NCI-H345 treated with DMSO at 0.1 percent for 48 hours (cell line): ENCODE measurements at regions not wholly inside any gene's neighbourhood (a gene's known extent, or its start where the extent isn't known, plus 50 kb on each side); places are given as distances from the start of the nearest gene placed in this dataset.
A peak's percentile ranks its signal among the peaks of the same experiment; 100 is the strongest.
"Not testable (repeated sequence)": the region's sequence is repeated elsewhere in the genome, so short reads cannot be mapped to it uniquely, and the experiment has no call there.

Experiments used
- DNase-seq: peaks from one replicate; lab custom pipeline; 2025; ENCODE audit not compliant: unreplicated experiment; lab: John Stamatoyannopoulos, UW

DNA sequence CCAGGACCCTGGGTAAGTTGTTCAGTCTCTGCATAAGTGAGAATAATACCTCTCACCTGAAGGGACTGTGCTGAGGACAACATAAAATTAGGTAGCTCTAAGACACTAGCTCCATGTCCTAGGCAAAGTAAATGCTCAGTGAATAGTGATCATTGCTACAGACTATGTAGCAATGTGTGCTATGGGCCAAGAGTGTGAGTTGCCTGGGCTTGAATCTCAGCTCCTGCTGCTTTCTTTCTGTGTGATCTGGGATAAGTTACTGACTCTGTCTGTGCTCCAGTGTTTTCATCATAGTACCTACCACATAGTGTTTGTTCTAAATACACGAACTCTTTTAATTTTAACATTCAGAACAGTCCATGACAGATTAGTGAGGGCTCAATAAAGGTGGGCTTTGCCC lies 81.1 kb upstream of the MFGE8 start:
- DNase-seq, result no peak

DNA sequence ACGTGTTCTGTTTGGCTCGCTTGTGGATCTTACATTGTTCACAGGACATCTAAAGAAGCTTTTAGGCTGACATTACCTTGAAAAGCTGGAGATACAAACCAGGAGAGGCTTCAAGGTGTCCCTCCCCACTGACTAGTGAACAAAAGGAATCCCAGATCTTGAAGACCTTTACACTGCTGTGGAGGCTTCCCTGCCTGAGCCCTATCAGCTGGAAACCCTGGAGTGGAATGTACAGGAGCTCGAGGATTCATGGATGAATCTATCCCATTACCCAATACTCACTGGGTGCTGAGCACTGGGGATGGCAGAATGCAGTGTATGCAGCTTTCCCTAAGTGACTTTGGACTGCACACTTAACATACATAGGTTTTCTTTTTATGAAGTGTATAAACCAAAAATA lies 82.3 kb upstream of the MFGE8 start:
- DNase-seq, result no peak

DNA sequence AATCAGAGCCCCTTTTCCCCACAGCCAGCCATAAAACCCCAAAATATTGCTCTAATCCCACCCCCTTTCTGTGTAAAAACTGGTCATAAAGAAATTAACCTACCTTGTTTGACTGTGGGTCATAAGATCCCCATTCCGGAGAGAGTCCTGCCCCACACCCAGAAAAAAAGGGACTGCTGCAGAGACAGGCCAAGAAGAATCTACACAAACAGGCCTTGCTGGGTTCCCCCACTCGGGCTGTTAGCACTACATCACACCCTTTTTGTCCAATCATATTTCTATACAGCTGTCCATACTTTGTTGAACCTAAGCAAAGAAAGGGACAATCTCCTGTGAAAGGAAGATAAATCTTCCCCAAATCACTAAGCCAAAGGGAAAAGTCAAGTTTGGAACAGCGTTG lies 84.4 kb upstream of the MFGE8 start:
- no peak for DNase-seq

DNA sequence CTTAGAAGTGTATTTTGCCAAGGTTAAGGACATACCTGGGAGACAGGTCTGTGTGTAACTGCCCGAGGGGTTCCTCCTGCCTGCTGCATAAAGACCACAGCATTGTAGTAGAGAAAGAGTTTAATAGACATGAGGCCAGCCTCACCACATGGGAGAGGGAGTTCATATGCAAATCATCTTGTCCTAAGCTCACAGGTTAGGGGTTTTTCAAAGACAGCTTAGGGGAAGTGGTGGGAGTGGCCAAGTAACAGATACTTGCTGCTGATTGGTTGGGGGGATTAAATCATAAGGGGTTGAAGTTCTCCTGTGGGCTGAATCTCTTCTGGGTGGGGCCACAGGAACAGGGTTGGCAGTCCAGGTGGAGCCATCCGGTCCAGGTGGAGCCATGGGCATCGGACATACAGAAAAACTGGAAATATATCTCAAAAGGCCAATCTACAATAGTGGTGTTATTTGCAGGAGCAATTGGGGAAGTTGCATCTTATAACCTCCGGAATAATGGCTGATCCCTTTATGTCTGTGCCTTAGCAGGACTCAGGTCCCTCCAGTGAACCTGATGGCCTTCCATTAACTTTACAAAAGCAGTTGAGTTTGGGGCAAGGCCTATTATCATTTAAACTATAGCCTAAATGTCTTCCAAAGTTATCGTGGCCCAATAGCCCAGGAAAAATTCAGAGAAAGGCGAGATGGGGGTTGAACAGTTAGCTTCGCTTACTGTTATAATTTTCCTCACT lies 86.0 kb upstream of the MFGE8 start:
- DNase-seq, result no peak

DNA sequence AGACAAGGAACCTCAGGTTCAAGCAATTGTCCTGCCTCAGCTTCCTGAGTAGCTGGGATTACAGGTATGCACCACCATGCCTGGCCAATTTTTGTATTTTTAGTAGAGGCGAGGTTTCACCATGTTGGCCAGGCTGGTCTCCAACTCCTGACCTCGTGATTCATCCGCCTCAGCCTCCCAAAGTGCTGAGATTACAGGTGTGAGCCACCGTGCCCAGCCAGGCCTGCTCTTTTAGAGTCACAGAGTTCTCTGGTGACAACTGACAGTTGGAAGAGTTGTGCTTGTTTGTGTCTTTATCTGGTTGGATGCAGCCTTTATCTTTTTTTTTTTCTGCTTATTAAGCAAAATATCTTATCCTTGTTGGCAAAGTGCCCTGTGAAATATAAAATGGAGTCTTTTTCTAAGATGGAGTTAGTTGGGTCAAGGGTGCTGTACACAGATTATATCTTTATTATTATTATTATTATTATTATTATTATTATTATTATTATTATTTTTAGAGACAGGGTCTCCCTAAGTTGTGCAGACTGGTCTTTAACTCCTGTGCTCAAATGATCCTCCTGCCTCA lies 86.5 kb upstream of the ABHD2 start:
- DNase-seq, result not testable (repeated sequence)

DNA sequence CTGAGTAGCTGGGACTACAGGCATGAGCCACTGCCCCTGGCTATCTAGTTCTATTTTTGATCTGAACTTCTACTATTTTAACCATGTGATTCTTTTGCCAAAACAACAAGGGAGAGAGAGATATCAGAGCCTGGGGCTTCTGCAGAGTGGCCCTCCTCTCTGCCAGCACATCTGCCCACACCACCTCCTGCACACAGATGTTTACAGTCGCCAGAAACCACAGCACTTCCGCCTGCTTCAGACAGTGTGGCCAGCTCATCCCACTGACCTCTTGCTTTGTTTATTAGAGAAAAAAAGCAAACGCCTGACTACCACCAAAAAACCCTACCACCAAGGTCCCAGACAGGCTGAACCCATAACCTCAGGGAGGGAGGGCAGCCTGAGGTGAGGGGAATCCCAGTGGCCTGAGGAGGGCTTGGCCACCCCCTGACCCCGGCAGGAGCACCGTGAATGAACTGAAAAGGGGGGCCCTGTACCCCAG lies 85.9 kb upstream of the ABHD2 start:
- no peak for DNase-seq

DNA sequence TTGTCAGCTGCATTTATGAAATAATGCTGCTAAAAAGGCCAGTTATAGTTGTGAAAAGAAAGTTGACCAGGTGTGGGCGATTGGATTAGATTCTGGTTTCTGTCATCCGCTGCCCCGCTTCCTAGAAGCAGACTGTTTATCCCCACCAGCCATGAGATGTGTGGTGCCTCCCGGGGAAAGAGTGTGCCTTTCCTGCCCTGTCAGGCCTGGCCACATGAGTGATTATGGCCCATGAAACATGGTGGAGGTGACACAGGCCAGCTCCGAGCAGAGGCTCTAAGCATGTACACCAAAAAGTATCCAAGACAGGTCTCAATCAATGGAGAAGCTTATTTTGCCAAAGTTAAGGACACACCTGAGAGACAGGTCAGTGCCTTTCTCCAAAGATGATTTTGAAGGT lies 85.4 kb upstream of the ABHD2 start:
- no peak for DNase-seq

DNA sequence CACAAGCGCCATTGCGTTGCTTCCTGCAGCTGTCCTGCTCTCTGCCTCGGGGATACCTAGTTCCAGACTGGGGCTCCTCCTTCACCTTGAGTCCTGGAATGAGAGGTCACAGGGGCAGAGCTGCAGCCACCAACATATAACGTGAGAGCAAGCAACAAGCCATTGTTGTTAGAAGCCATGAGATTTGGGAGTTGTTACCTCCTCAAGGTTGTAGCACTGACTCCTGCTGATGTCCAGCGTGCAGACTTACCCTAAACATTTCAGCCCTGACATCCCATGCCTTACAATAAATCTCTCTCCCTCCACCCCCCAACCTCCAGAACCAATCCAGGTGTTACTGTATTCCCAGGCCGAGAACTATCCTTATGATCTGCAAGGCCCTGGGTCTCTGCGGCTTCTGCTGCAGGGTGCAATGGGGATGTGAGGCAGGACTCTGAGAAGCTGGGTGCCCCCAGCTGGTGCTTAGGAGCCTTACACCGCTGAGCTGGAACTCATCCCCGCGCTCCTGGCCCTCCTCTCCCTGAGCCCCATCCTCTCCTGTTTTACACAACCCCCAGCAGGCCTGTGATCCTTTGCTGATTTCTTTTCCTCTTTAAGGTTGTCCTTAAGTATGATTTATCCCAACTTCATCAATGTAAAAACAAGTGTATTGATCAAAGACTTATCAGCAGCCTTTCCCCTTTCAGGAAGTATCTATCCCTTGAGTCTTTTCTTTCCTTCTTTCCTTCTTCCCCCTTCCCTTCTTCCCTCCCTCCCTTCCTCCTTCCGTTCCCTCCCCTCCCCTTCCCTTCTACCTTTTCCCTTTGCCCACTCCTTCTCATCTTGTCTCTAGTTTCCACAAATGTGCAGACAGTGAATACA lies 84.2 kb upstream of the ABHD2 start:
- DNase-seq, result no peak

DNA sequence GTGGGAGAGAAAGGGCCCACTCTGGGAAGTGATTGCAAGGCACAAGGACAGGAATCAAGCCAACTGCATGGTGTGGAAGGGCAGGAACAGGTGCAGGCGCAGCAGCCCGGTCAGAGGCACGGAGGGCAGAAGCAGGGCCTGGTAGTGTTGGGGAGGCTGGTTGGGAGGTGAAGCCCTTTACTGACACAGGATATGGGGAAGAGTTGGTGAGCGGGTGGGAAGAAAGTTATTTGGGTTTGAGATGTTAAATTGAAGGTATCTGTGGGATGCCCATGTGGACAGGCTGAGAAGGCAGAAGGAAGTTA lies 83.6 kb upstream of the ABHD2 start:
- DNase-seq, result no peak

DNA sequence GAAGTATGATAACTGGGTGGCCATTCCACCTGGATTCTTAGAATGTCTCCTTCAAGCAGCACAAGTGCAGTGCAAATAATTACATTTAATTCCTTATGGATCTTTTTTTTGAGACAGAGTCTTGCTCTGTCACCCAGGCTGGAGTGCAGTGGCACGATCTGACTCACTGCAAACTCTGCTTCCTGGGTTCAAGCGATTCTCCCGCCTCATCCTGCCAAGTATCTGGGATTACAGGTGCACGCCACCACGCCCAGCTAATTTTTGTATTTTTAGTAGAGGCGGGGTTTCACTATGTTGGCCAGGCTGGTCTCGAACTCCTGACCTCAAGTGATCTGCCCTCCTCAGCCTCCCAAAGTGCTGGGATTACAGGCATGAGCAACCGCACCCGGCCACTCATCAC lies 80.7 kb upstream of the ABHD2 start:
- not testable (repeated sequence) for DNase-seq

DNA sequence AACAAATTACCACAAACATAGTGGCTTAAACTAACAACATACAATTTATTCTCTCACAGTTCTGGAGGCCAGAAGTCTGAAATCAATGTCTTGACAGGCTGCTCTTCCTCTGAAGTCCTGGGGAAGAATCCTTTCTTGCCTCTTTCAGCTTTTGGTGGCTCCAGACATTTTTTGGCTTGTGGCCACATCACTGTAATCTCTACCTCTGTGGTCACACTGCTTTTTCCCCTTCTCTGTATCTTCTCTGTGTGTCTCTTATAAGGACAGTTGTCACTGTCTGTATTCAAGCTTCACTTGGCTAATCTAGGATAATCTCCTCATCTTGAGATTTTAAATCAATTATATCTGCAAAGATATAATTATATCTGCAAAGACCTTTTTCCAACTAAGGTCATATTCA lies 80.3 kb upstream of the ABHD2 start:
- DNase-seq, result no peak

DNA sequence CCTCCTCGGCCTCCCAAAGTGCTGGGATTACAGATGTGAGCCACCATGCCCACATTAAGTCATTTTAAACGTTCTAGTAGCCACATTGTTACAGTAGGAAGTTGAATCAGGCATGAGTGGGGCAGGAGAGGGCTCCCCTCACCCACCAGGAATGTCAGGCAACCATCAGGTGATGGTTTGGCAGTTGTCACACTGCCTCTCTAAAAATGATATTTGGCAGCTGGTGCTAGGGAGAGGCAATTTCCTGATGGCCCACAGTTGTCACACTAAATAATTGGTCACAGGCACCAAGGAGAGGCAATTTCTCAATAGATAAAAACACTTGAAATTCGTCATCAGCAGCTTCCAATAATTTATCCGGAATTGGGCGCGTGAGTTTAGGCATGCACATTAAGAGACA lies 79.2 kb upstream of the ABHD2 start:
- no peak for DNase-seq

DNA sequence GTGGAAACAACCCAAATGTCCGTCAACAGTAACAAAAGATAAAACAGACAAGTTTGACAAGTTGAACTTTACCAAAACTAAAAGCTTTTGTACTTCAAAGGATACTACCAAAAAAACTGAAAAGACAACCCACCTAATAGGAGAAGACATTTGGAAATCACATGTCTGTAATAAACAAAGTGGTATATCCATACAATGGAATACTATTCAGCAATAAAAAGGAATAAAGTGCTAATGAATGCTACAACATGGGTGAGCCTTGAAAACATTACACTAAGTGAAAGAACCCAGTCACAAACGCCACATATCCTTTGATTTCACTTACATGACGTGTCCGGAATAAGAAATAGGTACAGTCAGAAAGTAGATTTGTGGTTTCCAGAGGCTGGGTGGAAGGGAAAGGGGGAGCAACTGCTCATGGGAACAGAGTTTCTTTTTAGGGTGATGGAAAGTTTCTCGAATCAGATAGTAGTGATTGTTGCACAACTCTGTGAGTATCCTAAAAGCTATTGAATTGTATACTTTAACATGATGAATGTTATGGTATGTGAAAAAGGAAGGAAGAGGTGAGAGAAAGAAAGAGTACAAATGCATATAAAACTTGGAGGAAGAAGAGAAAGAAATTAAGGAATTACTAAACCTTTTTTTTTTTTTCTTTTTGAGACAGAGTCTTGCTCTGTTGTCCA lies 72.7 kb upstream of the ABHD2 start:
- DNase-seq, result no peak

DNA sequence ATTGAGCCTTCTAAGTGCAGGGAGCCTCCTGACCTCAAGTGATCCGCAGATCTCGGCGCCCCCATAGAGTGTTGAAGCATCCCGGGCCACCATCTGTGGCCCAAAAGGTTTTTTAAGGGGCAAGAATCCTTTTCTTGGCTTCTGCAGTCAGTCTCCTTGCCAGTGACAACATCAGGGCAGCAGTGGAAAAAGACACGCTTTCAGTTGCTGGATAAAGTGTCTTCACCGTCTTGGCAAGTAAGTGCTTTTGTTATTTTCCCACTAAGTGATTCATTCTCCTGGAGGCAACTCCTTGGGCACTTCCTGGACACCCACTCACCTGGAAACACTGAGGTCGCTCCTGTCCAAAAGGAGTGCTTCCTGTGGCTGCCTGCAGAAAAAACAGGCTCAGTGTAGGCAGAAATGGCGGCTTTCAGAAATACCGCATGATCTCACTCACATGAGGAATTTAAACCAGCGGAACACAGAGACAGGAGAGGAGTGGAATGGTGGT lies 71.7 kb upstream of the ABHD2 start:
- no peak for DNase-seq

DNA sequence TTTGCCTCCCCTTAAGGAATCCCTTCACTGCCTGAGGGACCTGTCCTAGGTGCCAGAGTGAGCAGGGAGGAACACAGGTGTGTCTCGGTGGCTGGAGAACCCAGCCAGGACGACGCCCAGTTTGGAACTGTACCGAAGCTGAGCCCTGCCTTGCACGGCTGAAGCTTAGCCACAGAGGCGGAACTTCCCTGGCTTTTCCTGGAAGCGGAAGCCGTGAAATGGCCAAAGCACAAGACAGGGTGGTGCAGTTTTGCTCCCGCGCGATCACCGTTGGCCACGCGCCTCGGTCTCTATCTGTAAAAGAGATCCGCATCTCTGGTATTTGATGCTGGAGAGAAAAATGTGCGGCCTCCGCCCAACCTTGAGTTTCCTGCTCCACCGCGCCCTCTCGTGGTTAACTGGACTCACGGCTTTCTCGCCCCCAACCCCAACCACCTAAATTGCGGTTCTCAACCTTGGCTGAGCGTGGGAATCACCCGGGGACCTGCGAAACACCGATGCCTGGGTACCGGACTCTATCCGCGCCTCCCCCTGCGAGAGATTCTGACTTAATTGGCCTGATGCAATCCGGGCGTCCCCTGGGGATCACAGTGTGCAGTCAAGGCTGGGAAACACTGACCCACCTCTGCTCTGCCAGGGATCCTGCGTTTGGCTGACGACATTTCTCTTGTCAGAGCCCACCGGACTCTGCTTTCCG lies 70.7 kb upstream of the ABHD2 start:
- peak; percentile 46 for DNase-seq

DNA sequence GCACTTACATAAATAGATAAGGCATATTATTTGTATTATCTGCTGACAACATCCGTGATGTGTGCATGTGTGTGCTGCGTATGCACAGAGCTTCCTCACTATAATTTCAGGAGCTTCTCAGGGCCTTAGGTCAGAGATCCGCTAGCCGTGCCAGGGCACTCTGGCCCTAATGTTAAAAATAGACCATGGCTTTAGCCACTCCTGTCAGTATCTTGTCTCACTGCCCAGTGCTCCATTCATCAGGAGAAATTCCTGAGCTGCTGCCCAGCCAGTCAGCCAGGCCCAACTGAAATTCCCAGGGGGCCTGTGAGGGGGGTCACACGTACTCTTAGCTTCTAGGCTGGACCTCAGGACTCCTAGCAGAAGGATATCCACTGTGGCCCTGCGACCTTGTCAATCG lies 70.0 kb upstream of the ABHD2 start:
- no peak for DNase-seq

DNA sequence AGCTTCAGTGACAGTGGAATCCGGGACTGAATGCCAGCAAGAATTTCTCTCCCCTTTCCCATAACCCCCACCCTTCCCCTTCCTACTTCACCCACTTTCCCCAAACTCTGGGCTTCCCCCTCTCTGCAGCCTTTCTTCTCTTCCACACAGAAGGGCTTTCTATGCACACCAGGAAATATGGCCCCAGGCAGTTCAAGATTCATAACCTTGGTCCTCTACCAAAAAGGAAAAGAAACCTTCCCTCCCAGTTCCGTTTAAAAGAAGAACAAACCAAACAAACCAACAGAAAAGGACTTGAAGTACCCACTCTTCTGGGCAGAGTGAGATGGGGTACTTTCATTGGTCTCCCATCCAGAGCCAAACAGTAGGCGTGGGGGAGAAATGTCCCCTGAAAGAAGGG lies 68.8 kb upstream of the ABHD2 start:
- DNase-seq, result no peak

DNA sequence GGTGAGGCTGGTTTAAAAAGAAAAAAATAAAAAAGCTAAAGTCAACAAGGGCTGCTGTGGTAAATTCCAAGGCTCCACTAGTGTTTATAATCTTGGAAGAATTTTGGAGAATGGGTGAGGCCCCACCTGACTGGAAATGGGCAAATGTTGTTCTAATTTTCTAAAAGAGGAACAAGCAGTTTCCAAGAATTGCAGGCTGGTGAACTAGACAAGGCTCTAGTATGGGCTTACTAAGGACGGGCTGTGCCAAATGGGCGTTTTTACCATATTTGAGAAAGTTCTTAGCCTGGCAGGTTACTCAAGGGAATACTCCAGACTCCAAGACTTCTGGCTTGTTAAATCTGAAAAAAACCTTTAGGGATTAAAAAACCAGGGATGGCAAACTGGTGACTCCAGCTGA lies 67.0 kb upstream of the ABHD2 start:
- DNase-seq, result no peak

DNA sequence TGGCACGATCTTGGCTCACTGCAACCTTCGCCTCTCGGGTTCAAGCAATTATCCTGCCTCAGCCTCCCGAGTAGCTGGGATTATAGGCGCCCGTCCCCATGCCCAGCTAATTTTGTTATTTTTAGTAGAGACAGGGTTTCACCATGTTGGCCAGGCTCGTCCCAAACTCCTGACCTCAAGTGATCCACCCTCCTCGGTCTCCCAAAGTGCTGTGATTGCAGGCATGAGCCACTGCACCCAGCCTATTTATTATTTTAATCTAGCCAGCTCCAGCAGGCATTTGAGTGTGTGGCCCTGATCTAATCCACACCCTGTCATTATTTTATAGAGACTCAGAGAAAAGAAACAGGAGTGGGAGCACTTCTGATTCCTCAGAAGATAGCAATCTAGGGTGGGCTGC lies 66.4 kb upstream of the ABHD2 start:
- DNase-seq, result not testable (repeated sequence)

DNA sequence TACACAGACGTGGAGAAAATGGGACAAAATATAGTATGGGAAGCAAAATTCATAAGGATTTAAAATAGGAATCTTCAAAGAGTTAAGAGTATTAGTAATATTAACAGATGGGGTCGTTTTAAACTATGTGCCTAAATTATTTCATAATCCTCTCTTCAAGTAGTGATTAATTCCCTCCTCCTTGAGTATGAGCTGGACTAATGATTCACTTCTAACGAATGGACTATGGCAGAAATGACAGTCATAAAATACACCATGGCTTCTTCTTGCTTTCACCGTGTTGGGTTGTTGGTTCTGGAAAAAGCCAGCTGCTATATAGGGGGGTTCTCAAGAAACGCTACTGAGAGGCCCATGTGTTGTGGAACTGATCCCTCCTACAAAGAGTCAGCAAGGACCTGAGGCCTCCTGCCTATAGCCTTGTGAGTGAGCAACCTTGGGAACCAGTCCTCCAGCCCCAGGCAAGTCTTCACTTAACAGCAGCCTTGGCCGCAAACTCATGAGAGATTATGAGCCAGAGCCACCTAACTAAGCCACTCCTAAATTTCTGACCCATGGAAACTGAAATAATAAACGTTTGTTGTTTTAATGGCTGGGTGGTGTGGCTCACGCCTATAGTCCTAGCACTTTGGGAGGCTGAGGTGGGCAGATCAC lies 64.8 kb upstream of the ABHD2 start:
- DNase-seq, result no peak
